HG02973 (cell line): ENCODE measurements at regions not wholly inside any gene's neighbourhood (a gene's known extent, or its start where the extent isn't known, plus 50 kb on each side); places are given as distances from the start of the nearest gene placed in this dataset.
A peak's percentile ranks its signal among the peaks of the same experiment; 100 is the strongest.

ENCODE experiments used
- ATAC-seq: cut with Tn5 transposase; IDR thresholded peaks from one replicate; pipeline ENCODE4 v1.9.1; 2021; ENCODE audit warnings: moderate library complexity; ENCODE audit not compliant: unreplicated experiment

GRCh38 chr2:126512026-126512425 lies 143.9 kb upstream of the GYPC start:
- ATAC-seq = no peak

- ATAC-seq = no peak
Observed at GRCh38 chr2:126513033-126513432, 142.9 kb upstream of the GYPC start.

GRCh38 chr2:126515471-126515870 lies 140.5 kb upstream of the GYPC start:
- no peak for ATAC-seq

GRCh38 chr2:126518196-126518595 lies 137.8 kb upstream of the GYPC start:
- no peak for ATAC-seq

GRCh38 chr2:126527836-126528490 lies 128.0 kb upstream of the GYPC start:
- ATAC-seq = peak; percentile 77

- ATAC-seq = no peak
Observed at GRCh38 chr2:126531029-126531428, 124.9 kb upstream of the GYPC start.

GRCh38 chr2:126534478-126534877 lies 121.5 kb upstream of the GYPC start:
- no peak for ATAC-seq

- no peak for ATAC-seq
Observed at GRCh38 chr2:126535408-126535807, 120.5 kb upstream of the GYPC start.

- no peak for ATAC-seq
Observed at GRCh38 chr2:126536605-126537200, 119.3 kb upstream of the GYPC start.

- ATAC-seq = no peak
Observed at GRCh38 chr2:126539101-126539500, 116.9 kb upstream of the GYPC start.

- ATAC-seq = no peak
Observed at GRCh38 chr2:126542247-126542646, 113.7 kb upstream of the GYPC start.

GRCh38 chr2:126543081-126543480 lies 112.9 kb upstream of the GYPC start:
- ATAC-seq = no peak

- no peak for ATAC-seq
Observed at GRCh38 chr2:126558029-126558428, 97.9 kb upstream of the GYPC start.

GRCh38 chr2:126568734-126569133 lies 87.2 kb upstream of the GYPC start:
- ATAC-seq = no peak

- no peak for ATAC-seq
Observed at GRCh38 chr2:126571403-126571802, 84.6 kb upstream of the GYPC start.

- ATAC-seq = no peak
Observed at GRCh38 chr2:126575631-126576030, 80.3 kb upstream of the GYPC start.

GRCh38 chr2:126579868-126580267 lies 76.1 kb upstream of the GYPC start:
- ATAC-seq = no peak

- no peak for ATAC-seq
Observed at GRCh38 chr2:126586317-126586716, 69.6 kb upstream of the GYPC start.

GRCh38 chr2:126599062-126599461 lies 56.9 kb upstream of the GYPC start:
- no peak for ATAC-seq

- no peak for ATAC-seq
Observed at GRCh38 chr2:126600742-126601141, 55.2 kb upstream of the GYPC start.

- no peak for ATAC-seq
Observed at GRCh38 chr2:126602334-126602733, 53.6 kb upstream of the GYPC start.
